Small intestine (tissue), 7 donors: ENCODE measurements at regions not wholly inside any gene's neighbourhood (a gene's known extent, or its start where the extent isn't known, plus 50 kb on each side); places are given as distances from the start of the nearest gene placed in this dataset.

Experiments
- DNase-seq, 2 donors: peaks; one replicate each; pipeline versions ENCODE4 v3.0.0 to v3.0.0-alpha.2; 2013
- FAIRE-seq: peaks from 2 replicates; lab custom pipeline; 2012; peaks lifted over from hg19 to GRCh38; lab: Jason Lieb, UNC
- H3K27ac ChIP-seq, 3 donors: one replicate each; pipeline ENCODE4 v1.5.1; 2013; ENCODE audit warnings: low read length in 2 of 3, mild to moderate bottlenecking in 2 of 3, control low read depth in 1 of 3, inconsistent platforms in 1 of 3, low read depth in 1 of 3, moderate library complexity in 1 of 3
- H3K27me3 ChIP-seq, 3 donors: one replicate each; pipeline ENCODE4 v1.6.1; 2013; ENCODE audit warnings: low read length in 3 of 3, inconsistent platforms in 1 of 3; ENCODE audit not compliant: control insufficient read depth in 3 of 3, insufficient read depth in 3 of 3
- H3K36me3 ChIP-seq, 3 donors: one replicate each; pipeline ENCODE4 v1.6.1; 2013; ENCODE audit warnings: low read length in 3 of 3, inconsistent platforms in 1 of 3, low read depth in 1 of 3, mild to moderate bottlenecking in 1 of 3, moderate library complexity in 1 of 3; ENCODE audit not compliant: control insufficient read depth in 3 of 3, insufficient read depth in 2 of 3
- H3K4me1 ChIP-seq, 3 donors: one replicate each; pipeline ENCODE4 v1.6.1; 2013; ENCODE audit warnings: low read length in 2 of 3, inconsistent platforms in 1 of 3, low read depth in 1 of 3, mild to moderate bottlenecking in 1 of 3, moderate library complexity in 1 of 3; ENCODE audit not compliant: control insufficient read depth in 3 of 3, insufficient read depth in 2 of 3
- H3K4me3 ChIP-seq, 3 donors: one replicate each; pipeline ENCODE4 v1.5.1; 2013; ENCODE audit warnings: low read length in 3 of 3, control low read depth in 1 of 3, inconsistent platforms in 1 of 3, low read depth in 1 of 3, mild to moderate bottlenecking in 1 of 3, moderate library complexity in 1 of 3
- H3K9me3 ChIP-seq, 2 donors: one replicate each; pipeline ENCODE4 v1.6.1; 2013; ENCODE audit warnings: low read depth in 1 of 2, low read length in 1 of 2; ENCODE audit not compliant: control insufficient read depth in 2 of 2, insufficient read depth in 1 of 2
- WGBS, 3 donors: extraction: QIAGEN DNeasy Blood & Tissue Kit; methylation state at CpG; one replicate each; pipeline ENCODE4 v1.1.7; 2013; 5-methylcytosine and 5-hydroxymethylcytosine counted together
- donor health status: healthy with polysubstance abuse.
- donor health status: control.
- donor health status: control.
- donor health status: Bipolar disorder and iron deficiency.
- donor health status: healthy.

- no peak overlapping the region for H3K27ac ChIP-seq
- WGBS, 3 donors, result 68 to 74% (median 73%) methylated on average over 9 of the region's 9 CpGs
Measured at GRCh38 chr5:168174376-168174775, 117.1 kb upstream of the WWC1 start.

GRCh38 chr5:168176251-168176650, 115.2 kb upstream of the WWC1 start:
- Histone ChIP-seq H3K36me3 (no peaks in the 10 kb centered on the region), H3K9me3 (no peaks in the 10 kb centered on the region), H3K27ac (no peak overlapping the region), H3K27me3 (no peaks in the 10 kb centered on the region), H3K4me1 (no peaks in the 10 kb centered on the region), H3K4me3 (no peak overlapping the region)
- 70 to 90% (median 81%) methylated on average over 5 of the region's 5 CpGs for WGBS, 3 donors
- DNase-seq, result no peak
- no peak for FAIRE-seq

More at GRCh38 chr5:168174376-168174775, 117.1 kb upstream of the WWC1 start:
- no peaks in the 10 kb centered on the region for H3K27me3 ChIP-seq
- H3K4me1 ChIP-seq, result no peaks in the 10 kb centered on the region
- FAIRE-seq (no peak), DNase-seq (no peak)
- no peak overlapping the region for H3K4me3 ChIP-seq
- H3K36me3 ChIP-seq, result no peaks in the 10 kb centered on the region
- no peaks in the 10 kb centered on the region for H3K9me3 ChIP-seq

GRCh38 chr5:168176941-168177340, 114.5 kb upstream of the WWC1 start:
- FAIRE-seq, result no peak
- no peak for DNase-seq
- no peaks in the 10 kb centered on the region for H3K27me3 ChIP-seq
- no peak overlapping the region for H3K27ac ChIP-seq
- no peak overlapping the region for H3K4me3 ChIP-seq
- WGBS, 3 donors, result 46 to 71% (median 52%) methylated on average over 3 of the region's 3 CpGs
- H3K9me3 ChIP-seq, result no peaks in the 10 kb centered on the region
- no peaks in the 10 kb centered on the region for H3K4me1 ChIP-seq
- no peaks in the 10 kb centered on the region for H3K36me3 ChIP-seq

- H3K4me3 ChIP-seq, result no peak overlapping the region
Measured at GRCh38 chr5:168177831-168178450, 113.5 kb upstream of the WWC1 start.

GRCh38 chr5:168179192-168179593, 112.3 kb upstream of the WWC1 start:
- 55 to 57% (median 56%) methylated on average over 1 of the region's 1 CpG for WGBS, 3 donors
- Histone ChIP-seq H3K27ac (no peak overlapping the region), H3K27me3 (no peaks in the 10 kb centered on the region), H3K36me3 (no peaks in the 10 kb centered on the region), H3K4me3 (no peak overlapping the region), H3K9me3 (no peaks in the 10 kb centered on the region), H3K4me1 (no peaks in the 10 kb centered on the region)
- DNase-seq, result no peak
- no peak for FAIRE-seq

More at GRCh38 chr5:168177831-168178450, 113.5 kb upstream of the WWC1 start:
- DNase-seq, result no peak
- FAIRE-seq, result no peak
- Histone ChIP-seq H3K36me3 (no peaks in the 10 kb centered on the region), H3K27me3 (no peaks in the 10 kb centered on the region), H3K9me3 (no peaks in the 10 kb centered on the region), H3K27ac (no peak overlapping the region), H3K4me1 (no peaks in the 10 kb centered on the region)
- WGBS, 3 donors, result 70 to 87% (median 86%) methylated on average over 14 of the region's 14 CpGs

- Histone ChIP-seq H3K27ac (no peak overlapping the region), H3K4me1 (no peaks in the 10 kb centered on the region), H3K4me3 (no peak overlapping the region), H3K27me3 (no peaks in the 10 kb centered on the region), H3K9me3 (no peaks in the 10 kb centered on the region), H3K36me3 (no peaks in the 10 kb centered on the region)
- 81 to 91% (median 83%) methylated on average over 6 of the region's 6 CpGs for WGBS, 3 donors
- DNase-seq, result no peak
- no peak for FAIRE-seq
Measured at GRCh38 chr5:168182269-168182668, 109.2 kb upstream of the WWC1 start.

GRCh38 chr5:168184103-168184502, 107.3 kb upstream of the WWC1 start:
- Histone ChIP-seq H3K27ac (no peak overlapping the region), H3K4me1 (no peaks in the 10 kb centered on the region), H3K4me3 (no peak overlapping the region), H3K9me3 (no peaks in the 10 kb centered on the region), H3K36me3 (no peaks in the 10 kb centered on the region), H3K27me3 (no peaks in the 10 kb centered on the region)
- FAIRE-seq (no peak), DNase-seq (no peak)
- WGBS, 3 donors, result 89 to 93% (median 89%) methylated on average over 2 of the region's 2 CpGs

GRCh38 chr5:168186289-168187074, 105.0 kb upstream of the WWC1 start:
- no peaks in the 10 kb centered on the region for H3K4me1 ChIP-seq
- H3K36me3 ChIP-seq, result no peaks in the 10 kb centered on the region
- FAIRE-seq (no peak), DNase-seq (no peak)
- no peak overlapping the region for H3K4me3 ChIP-seq
- WGBS, 3 donors, result 84 to 90% (median 87%) methylated on average over 18 of the region's 18 CpGs
- H3K9me3 ChIP-seq, result no peaks in the 10 kb centered on the region
- peaks cover 0 to 6% (median 0%) of the 10 kb centered on the region in 3 donors for H3K27me3 ChIP-seq
- no peak overlapping the region for H3K27ac ChIP-seq
